ENCODE measurements at regions not wholly inside any gene's neighbourhood (a gene's known extent, or its start where the extent isn't known, plus 50 kb on each side); places are given as distances from the start of the nearest gene placed in this dataset.
"Not testable (repeated sequence)": the region's sequence is repeated elsewhere in the genome, so short reads cannot be mapped to it uniquely, and the experiment has no call there.

DNA sequence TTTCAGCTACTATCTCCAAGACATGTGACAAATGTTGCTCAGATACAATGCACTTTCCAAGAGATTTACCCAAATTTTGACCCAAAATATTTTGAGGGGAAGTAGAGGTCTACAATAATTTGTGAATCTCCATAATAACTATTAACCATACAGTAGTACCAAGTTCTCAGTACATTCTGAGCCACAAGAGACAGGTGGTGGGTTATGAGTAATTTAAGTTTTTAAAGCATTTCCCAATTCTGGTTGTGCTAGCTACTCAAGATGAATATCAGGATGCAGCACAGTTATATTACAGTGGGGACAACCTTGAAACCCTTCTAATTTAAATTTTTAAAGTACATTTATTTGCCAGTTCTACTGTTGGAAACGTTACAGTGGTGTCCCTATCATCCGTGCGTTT, 92.2 kb upstream of the MITF start:
- no peak for DNase-seq

DNA sequence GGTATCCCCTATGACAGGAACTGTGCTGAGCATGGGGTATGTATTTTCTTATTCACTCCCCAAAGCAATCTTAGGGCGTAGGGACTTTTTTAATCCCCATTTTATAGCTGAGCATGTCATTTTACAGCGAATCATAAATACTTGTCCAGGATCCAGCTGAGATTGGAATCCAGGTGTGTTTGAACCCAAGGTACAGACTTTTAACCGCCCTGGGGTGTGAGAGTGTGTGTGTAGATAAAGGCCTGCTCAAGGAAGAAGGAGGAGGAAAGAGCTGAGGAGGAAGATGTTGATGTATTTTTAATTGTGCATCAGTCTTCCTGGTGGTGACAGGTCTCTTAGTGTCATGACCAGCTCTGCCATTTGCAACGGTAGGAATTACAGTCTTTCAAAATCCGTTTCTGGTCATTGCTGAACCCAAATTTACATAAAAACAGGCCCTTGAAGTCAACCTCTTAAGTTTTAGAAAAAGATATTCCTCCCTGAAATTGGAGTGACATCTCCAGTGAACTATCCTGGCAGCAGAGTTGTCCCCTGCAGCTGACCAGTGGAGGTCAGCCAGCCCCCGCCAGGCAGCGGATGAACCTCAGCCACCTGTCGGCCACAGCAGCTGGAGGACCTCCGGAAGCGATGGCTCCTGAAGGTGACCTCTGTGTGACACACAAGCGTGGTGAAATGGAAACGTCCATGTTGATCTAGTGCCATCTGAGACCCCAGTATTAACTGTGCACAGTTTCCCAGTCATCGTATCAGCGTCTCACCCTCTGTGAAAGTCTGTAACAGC, 92.8 kb upstream of the MITF start:
- DNase-seq, result no peak

DNA sequence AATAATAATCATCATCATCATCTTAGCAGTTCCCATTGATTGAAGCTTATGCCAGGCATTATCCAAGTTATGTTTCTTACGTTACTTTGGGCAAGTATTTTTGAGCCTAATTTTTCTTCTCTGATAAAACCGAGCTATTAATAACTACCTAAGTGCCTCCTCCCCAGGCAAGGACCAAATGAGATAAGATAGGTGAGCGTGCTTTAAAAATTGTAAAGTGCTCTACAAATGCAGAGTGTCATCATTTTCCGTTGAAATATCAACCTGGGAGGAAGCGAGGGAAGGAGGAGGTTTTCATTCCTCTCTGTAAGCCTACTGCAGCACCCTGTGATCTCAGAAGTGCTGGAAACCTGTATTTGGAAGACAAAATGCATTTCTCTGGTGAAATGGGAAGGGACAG, 96.7 kb upstream of the MITF start:
- DNase-seq, result no peak

DNA sequence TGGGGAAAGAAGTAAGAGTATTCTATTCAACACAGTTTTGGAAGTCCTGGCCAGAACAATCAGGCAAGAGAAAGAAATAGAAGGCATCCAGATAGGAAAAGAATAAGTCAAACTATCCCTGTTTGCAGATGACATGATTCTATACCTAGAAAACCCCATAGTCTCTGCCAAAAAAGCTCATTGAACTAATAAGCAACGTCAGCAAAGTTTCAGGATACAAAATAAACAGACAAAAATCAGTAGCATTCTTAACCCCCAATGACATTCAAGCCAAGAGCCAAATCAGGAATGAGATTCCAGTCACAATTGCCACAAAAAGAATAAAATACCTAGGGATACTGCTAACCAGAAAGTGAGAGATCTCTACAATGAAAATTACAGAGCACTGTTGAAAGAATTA, 99.4 kb upstream of the MITF start:
- DNase-seq, result no peak

GRCh38 chr3:69628951-69629350, 110.3 kb upstream of the MITF start:
- no peak for DNase-seq

GRCh38 chr3:69613286-69613685, 126.0 kb upstream of the MITF start:
- DNase-seq, result no peak

DNA sequence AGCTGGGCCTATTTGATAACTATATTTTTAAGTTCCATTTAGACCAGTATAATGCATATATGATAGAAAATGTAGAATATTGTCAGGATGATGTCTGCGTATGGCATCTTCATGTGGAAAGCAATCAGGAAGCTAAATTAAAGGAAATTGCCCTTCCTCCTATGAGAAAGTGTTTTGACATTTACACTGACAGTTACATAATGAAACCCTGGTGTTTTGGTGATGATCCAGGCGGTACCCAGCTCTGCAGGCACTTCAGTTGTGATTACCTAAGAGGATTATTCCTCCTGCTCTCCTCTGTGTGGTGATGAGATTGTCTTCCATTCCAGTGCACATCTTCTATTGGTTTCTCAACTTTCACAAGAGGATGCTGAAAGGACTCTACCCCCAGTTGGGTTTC, 126.5 kb upstream of the MITF start:
- no peak for DNase-seq

- DNase-seq, result not testable (repeated sequence)
Observed at GRCh38 chr3:69609566-69609965, 129.7 kb upstream of the MITF start.

DNA sequence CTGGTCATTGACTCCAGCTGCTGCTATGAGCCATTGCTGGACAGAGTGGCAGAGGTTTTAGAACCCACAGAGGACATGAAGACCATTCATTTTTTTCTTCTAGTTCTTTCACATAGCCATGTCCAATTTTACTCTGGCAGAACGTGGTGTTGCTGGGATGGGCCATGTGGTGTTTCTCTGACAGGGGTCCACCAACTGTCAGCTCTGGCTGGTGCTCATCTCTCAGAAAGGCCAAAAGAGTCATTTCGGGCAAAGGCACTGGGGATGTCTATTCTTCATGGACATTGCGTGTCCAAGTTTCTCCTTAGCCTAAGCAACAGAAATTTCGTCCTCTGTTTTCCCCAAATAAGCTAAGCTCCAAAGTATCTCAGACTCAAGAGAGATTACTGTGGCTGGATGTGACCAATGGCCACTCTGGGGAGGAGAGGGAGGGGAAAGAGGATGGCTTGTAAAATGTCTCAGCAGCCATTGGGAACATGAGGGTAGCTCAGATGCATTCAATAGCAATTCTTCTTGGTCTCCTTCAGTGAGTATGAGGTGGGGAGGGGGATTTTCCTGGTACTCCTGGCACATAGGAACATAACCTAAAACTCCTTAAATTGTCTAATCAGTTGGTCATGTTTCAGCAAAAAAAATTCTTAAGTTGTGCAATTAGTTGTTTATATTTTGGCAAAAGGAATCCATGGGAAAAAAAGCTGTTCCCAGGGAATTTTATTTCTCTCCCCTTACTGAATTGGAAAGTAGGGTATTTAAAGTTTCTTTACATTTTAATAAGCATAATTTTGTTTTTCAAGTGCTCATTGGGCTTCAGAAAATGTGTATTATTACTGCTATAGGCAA, 131.6 kb upstream of the MITF start:
- DNase-seq, result no peak

DNA sequence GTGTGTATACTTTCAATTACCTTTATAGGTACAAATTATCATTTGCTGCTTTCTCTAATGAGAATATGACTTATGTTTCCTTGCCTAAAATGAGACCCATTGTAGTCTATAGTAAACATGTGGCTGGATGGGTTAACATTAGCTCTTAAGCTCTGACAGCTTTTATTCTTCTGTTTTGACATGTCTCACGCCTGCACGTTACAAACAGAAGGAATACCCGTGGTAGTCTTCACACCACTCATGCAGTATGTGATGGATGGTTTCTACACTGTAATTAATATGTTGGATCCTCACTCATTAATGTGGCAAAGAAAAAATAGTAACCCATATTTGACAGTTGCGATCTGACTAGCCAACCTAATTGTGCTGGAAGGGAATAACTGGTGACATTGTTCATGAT, 133.4 kb upstream of the MITF start:
- no peak for DNase-seq

- no peak for DNase-seq
Observed at GRCh38 chr3:69604735-69605450, 134.4 kb upstream of the MITF start.

- no peak for DNase-seq
Observed at GRCh38 chr3:69602112-69602511, 137.2 kb upstream of the MITF start.

- DNase-seq, result no peak
Observed at GRCh38 chr3:69594286-69594685, 145.0 kb upstream of the MITF start.

DNA sequence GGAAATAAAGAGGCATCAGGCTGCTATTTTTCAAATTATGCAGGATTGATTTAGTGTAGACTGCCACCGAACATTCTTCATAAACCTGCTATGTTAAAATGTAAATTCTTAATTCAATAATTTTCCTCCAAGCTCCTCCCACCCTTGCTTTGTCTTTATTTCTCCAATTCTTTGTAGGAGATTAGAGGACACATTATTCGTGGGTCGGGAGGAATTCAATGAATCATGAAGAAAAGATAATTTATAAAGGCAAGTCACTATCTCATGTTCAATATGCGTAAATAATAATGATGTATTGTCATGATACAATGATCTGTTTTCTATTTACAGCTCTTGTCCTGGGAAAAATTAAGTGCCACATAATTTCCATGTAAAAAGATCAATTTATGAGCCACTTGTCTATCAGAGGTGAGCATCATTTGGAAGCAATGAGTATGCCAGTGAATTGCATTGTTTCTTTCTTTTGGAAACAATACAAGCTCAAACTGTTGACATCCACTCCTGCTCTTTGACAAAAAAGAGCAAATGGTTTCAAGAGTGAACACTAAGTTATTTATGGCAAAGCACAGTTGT, 148.0 kb upstream of the MITF start:
- no peak for DNase-seq

GRCh38 chr3:69590111-69590510, 149.2 kb upstream of the MITF start:
- DNase-seq, result no peak

- DNase-seq, result no peak
Observed at GRCh38 chr3:69588170-69588569, 151.1 kb upstream of the MITF start.

DNA sequence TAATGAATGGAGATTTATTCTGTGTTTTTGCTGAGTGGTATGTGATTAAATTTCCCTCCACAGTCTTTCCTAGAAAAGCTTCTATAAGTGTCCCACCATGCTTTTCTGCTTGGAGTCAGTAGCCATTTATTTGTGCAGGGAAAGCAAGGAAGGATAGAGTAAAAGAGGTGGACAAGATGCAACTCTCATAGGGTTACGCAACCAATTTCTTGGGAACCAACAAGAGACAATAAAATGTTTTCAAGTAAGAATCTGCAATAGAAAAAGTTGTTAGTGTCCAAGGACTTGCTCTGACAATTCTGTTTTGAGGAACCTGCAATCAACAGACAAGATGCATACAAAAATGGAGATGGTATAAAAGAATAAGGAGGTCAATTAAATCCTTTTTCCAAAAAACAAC, 153.8 kb upstream of the MITF start:
- no peak for DNase-seq

GRCh38 chr3:69582044-69582443, 157.2 kb upstream of the MITF start:
- no peak for DNase-seq

GRCh38 chr3:69579306-69580041, 159.8 kb upstream of the MITF start:
- DNase-seq, result no peak

- DNase-seq, result no peak
Observed at GRCh38 chr3:69569520-69569919, 169.7 kb upstream of the MITF start.

DNA sequence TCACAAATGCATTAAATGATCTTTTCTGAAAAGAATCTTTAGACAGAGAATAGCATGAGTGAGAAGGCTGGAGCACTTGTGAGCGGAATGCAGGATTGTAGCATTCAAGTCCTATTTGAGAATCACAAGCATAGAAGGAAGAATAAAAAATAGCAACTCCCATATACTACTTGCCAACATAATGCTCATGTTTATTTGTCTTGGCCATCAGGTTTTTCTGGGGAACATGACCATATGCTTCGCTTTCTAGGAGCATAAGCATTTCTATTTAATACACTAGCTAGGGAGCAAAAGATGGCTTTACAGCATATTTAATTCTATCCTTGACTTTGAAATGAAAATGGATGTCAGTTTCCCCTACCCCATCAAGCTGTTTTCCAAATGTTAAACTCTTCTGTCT, 170.3 kb upstream of the MITF start:
- no peak for DNase-seq

DNA sequence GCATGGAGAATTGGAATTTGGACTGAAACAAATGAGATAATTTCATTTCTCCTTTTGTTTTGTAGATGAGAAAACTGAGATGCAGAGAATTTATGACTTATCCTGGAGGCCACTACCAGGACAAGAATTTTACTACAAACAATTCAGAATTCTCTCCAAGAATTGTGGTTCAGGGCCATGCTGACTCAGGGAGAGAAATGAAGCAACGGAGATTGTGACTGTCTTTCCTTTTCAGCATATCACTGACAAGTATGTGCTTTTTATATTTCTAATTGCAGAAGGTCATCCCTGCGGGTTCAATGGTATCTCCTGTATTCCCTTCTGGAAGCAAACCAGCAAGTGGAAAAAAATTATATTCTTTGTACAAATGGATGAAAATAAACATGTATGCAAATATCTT, 170.8 kb upstream of the MITF start:
- no peak for DNase-seq

GRCh38 chr3:69567710-69568052, 171.6 kb upstream of the MITF start:
- DNase-seq, result no peak

All from CD4-positive, alpha-beta T cell treated with Interleukin-4 for 1 hour (primary cell).